MCF 10A (cell line): ENCODE measurements at regions not wholly inside any gene's neighbourhood (a gene's known extent, or its start where the extent isn't known, plus 50 kb on each side); places are given as distances from the start of the nearest gene placed in this dataset.

Experiments
- BruUV-seq: library from RNA; stranded (reverse); fragments of 400-500 nt; replicated peaks from 2 replicates; lab custom pipeline; 2021; lab: Mats Ljungman, UMichigan
- CTCF ChIA-PET: fragments of 300-600 bp; sonication (Branson Sonifier 250); formaldehyde crosslinking; extraction: SDS; loops from one replicate; lab custom pipeline; 2021; ENCODE audit warnings: antibody characterized with exemption, inconsistent platforms; lab: Yijun Ruan, JAX
- POLR2A ChIA-PET: fragments of 300-600, 350-650 bp; sonication (Branson Sonifier 250); formaldehyde crosslinking; extraction: SDS; loops from one replicate; lab custom pipeline; 2020; ENCODE audit warnings: antibody characterized with exemption, inconsistent platforms; lab: Yijun Ruan, JAX
- DNase-seq: peaks from one replicate; pipeline ENCODE4 v3.0.0-alpha.2; 2018; ENCODE audit not compliant: unreplicated experiment
- H3K27ac Mint-ChIP-seq: one replicate; pipeline ENCODE4 v1.8.0; 2022; ENCODE audit warnings: mild to moderate bottlenecking, low read depth, mixed read lengths; ENCODE audit not compliant: unreplicated experiment
- H3K27me3 Mint-ChIP-seq: one replicate; pipeline ENCODE4 v1.8.0; 2022; ENCODE audit warnings: mixed read lengths; ENCODE audit not compliant: insufficient read depth, unreplicated experiment
- H3K36me3 Mint-ChIP-seq: one replicate; pipeline ENCODE4 v1.8.0; 2022; ENCODE audit warnings: mild to moderate bottlenecking, moderate library complexity, mixed read lengths; ENCODE audit not compliant: insufficient read depth, unreplicated experiment
- H3K4me1 Mint-ChIP-seq: one replicate; pipeline ENCODE4 v1.8.0; 2022; ENCODE audit warnings: mixed read lengths; ENCODE audit not compliant: insufficient read depth, unreplicated experiment
- H3K4me3 Mint-ChIP-seq: one replicate; pipeline ENCODE4 v1.8.0; 2022; ENCODE audit warnings: mild to moderate bottlenecking, moderate library complexity, mixed read lengths; ENCODE audit not compliant: unreplicated experiment
- H3K9me3 Mint-ChIP-seq: one replicate; pipeline ENCODE4 v1.8.0; 2022; ENCODE audit warnings: mixed read lengths; ENCODE audit not compliant: unreplicated experiment
- CTCF ChIP-seq: fragments of 200-600 bp; IDR thresholded peaks from one replicate; pipeline ENCODE4 v1.8.0; 2022; ENCODE audit warnings: antibody characterized with exemption, mild to moderate bottlenecking; ENCODE audit not compliant: unreplicated experiment
- intact Hi-C: fragments of 100-400 bp; cut with micrococcal nuclease; formaldehyde crosslinking; loops from 2 replicates; pipeline ENCODE4 v1.14.1; 2022

DNA sequence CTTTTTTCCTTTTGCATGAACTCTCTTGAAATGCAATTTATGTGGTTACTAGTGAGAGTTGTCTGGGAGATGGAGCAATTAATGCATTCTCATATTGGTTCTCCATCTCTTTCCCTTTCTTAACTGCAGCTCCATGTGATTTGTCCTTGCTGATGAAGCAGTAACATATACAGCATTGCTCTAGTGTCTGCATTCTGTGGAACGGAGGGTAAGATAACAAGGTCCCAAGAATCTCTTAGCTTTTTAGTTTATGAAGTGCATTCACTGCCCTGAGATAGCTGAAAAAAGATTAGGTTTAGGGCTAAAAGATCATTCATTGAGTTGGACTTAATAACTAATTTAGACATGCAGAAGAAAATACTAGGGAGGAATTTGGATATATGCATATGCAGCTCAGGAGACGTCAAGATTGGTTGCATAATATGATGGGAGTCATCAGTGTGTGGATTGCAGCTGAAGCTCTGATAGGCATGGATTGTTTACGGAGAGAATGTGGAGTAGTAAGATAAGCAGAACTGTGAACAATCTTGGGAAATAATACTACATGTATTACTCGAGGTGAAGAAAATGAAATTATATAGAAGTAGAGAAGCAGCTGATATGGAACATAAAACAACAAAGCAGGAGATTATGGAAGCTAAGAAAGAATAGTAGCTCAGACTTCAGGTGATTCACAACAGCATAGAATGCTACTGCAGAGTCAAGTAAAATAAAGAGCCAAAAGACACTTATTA, 404.7 kb downstream of the ARL4A start:
- no peak for DNase-seq
- H3K36me3 Mint-ChIP-seq, result no peaks in the 10 kb centered on the region
- peaks cover 8% of the 10 kb centered on the region for H3K9me3 Mint-ChIP-seq
- no peak overlapping the region for H3K27ac Mint-ChIP-seq
- BruUV-seq, result no TSS peak
- no peak overlapping the region for H3K4me3 Mint-ChIP-seq
- CTCF ChIA-PET, result interaction anchor here (0.6 to 0.7 kb wide), 3 partner anchors 20 to 209 kb away, joined by 3 read pairs; no protein-coding TSS in a partner anchor
- peaks cover 12% of the 10 kb centered on the region for H3K4me1 Mint-ChIP-seq
- no peaks in the 10 kb centered on the region for H3K27me3 Mint-ChIP-seq
- no peak for TF ChIP-seq CTCF
- intact Hi-C loops, result loop anchor here (10.0 kb wide), 1 partner anchor 107 kb away; no protein-coding TSS in a partner anchor
- POLR2A ChIA-PET, result no interaction called here

DNA sequence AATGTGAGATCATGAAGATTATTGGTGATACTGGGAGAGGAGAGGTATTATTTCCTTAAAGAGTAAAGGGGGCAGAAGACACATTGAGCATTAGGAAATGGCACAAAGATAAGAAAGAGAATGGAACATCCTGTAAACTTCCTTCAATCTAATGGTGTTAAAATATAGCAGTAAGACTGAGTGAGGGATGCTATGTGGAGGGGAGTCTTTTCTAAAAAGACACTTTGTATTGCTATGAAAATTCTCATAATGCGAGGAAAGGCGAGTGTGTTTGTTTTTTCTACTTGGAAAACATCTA, 405.2 kb downstream of the ARL4A start:
- Mint-ChIP-seq H3K4me1 (peaks cover 12% of the 10 kb centered on the region), H3K27ac (no peak overlapping the region), H3K4me3 (no peak overlapping the region), H3K9me3 (peaks cover 8% of the 10 kb centered on the region), H3K27me3 (no peaks in the 10 kb centered on the region), H3K36me3 (no peaks in the 10 kb centered on the region)
- TF ChIP-seq CTCF, result no peak
- DNase-seq, result no peak
- ChIA-PET POLR2A (no interaction called here), CTCF (interaction anchor here (0.6 kb wide), 1 partner anchor 30 kb away, joined by 3 read pairs; no protein-coding TSS in a partner anchor)
- intact Hi-C loops, result loop anchor here (10.0 kb wide), 1 partner anchor 108 kb away; no protein-coding TSS in a partner anchor
- BruUV-seq, result no TSS peak

GRCh38 chr7:13093160-13093559, 405.7 kb downstream of the ARL4A start:
- Mint-ChIP-seq H3K27ac (no peak overlapping the region), H3K9me3 (peaks cover 8% of the 10 kb centered on the region), H3K4me1 (peaks cover 12% of the 10 kb centered on the region), H3K27me3 (no peaks in the 10 kb centered on the region), H3K4me3 (no peak overlapping the region), H3K36me3 (no peaks in the 10 kb centered on the region)
- no peak for DNase-seq
- CTCF ChIA-PET, result interaction anchor here (0.5 kb wide), 1 partner anchor 42 kb away, joined by 3 read pairs; no protein-coding TSS in a partner anchor
- POLR2A ChIA-PET, result interaction anchor here (1.2 kb wide), 1 partner anchor 76 kb away, joined by 3 read pairs; no protein-coding TSS in a partner anchor
- TF ChIP-seq CTCF, result no peak
- intact Hi-C loops, result loop anchor here (10.0 kb wide), 1 partner anchor 108 kb away; no protein-coding TSS in a partner anchor
- BruUV-seq, result no TSS peak

GRCh38 chr7:13097499-13097898, 410.1 kb downstream of the ARL4A start:
- intact Hi-C loops, result loop anchor here (5.0 to 10.0 kb wide), 2 partner anchors 113 to 410 kb away; partner anchors contain the start of gene ARL4A
- no peak for TF ChIP-seq CTCF
- DNase-seq, result peak; percentile 71
- no TSS peak for BruUV-seq
- no peaks in the 10 kb centered on the region for H3K9me3 Mint-ChIP-seq
- no peak overlapping the region for H3K27ac Mint-ChIP-seq
- no peaks in the 10 kb centered on the region for H3K36me3 Mint-ChIP-seq
- ChIA-PET POLR2A (interaction anchor here (1.1 to 1.2 kb wide), 4 partner anchors 17 to 516 kb away, joined by 3 to 5 read pairs (median 4); partner anchors contain the start of gene ARL4A), CTCF (interaction anchor here (0.7 to 1.0 kb wide), 2 partner anchors 17 to 539 kb away, joined by 3 read pairs; no protein-coding TSS in a partner anchor)
- H3K4me1 Mint-ChIP-seq, result peaks cover 14% of the 10 kb centered on the region
- H3K4me3 Mint-ChIP-seq, result no peak overlapping the region
- no peaks in the 10 kb centered on the region for H3K27me3 Mint-ChIP-seq
